Inferior parietal cortex (tissue), 1 donor: ENCODE measurements at regions not wholly inside any gene's neighbourhood (a gene's known extent, or its start where the extent isn't known, plus 50 kb on each side); places are given as distances from the start of the nearest gene placed in this dataset.
"Not testable (repeated sequence)": the region's sequence is repeated elsewhere in the genome, so short reads cannot be mapped to it uniquely, and the experiment has no call there.

Source experiments
- DNase-seq: peaks from one replicate; pipeline ENCODE4 v3.0.0-alpha.2; 2016; ENCODE audit errors: extremely low spot score

DNA sequence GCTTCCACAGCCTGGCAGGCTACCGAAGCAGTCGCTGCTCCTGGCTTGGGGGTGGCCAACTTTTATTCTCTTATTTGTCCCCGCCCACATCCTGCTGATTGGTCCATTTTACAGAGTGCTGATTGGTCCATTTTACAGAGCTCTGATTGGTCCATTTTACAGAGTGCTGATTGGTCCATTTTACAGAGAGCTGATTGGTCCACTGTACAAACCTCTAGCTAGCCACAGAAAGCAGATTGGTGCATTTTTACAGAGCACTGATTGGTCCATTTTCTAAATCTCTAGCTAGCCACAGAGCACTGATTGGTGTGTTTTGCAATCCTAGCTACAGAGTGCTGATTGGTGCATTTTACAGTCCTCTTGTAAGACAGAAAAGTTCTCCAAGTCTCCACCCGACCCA lies 187.9 kb upstream of the TOM1L1 start:
- DNase-seq = not testable (repeated sequence)

DNA sequence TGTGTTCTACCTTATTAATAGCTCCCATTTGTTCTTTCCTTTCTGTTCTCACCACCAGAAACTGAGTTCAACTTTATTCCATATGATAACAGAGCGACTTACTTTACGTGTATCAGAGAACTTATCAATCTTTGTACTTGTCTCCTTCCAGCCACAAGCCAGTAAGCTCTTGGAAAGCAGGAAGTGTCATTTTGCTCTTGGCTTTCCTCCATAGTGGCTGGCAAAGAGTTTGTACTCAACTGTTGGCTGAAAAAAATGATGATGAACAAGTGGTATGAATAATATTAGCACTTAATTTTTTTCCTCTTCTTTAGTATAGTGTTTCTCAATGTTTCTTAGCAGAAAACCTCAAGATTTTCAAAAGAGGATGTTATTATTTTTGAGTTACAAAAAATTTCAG lies 182.4 kb upstream of the TOM1L1 start:
- DNase-seq = no peak

DNA sequence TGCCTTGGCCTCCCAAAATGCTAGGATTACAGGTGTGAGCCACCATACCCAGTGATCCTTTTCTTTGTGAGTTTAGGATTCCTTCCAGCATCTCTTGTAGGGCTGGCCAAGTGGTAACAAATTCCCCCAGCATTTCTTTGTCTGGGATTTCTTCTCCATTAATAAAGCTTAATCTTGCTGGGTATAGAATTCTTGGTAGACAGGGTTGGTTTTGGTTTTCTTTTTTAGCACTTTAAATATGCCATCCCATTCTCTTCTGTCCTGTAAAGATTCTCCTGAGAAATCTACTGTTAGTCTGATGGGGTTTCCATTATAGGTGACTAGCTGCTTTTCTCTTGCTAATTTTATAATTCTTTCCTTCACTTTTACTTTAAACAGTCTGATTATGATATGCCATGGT lies 173.0 kb upstream of the TOM1L1 start:
- DNase-seq = no peak

DNA sequence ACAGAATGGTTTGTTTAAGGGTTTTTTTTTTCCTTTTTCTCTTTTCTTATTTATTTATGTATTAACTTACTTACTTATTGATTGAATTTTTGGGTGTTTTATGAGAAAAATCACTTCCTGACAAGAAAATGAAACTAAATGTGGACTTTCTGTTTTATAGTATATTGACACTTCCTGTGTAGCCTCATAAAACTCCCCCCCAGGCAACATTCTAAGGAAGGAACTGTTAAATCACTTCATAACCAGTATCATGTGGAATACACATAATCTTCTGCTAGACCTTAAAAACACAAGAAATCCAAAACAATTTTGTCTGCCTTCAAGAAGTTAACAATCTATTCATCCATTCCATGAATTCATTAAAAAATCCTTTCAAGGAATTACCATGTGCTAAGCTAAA lies 164.1 kb upstream of the TOM1L1 start:
- no peak for DNase-seq

DNA sequence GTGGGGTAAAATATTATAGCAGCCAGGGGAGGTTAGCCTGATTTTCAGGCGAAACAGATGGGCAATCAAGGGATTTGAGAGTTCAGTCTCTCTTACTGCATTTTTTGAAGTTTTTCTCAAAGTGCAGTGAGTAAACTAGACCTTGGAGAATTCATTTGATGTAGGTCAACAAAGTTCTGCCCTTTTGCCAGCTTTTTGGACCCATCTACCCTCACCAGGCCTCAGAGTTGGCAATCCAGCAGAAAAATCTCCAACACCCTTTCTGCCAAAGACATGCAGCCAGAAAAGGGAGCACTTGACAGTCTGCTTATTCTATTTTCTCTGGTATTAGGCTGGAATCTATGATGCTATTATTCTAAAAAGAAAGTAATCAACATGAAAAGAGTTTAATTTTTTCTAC lies 162.2 kb upstream of the TOM1L1 start:
- no peak for DNase-seq

DNA sequence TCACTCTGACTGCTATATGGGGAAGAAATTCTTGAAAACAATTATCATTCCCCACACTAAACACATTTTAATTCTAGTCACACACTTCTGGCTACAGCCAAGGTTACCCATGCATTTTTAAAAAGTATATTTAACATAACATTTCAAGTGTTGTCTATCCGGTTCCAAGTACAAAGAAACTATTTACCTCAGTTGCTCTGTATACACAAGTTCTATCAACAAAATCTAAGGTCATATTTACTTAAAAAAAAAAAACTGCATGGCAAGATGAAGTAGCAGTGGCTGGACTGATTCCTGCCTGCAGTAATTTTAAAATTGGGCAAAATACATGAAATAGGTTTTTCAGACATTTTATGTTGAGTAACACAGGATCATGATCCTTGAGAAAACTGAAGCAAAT lies 155.9 kb upstream of the TOM1L1 start:
- no peak for DNase-seq

DNA sequence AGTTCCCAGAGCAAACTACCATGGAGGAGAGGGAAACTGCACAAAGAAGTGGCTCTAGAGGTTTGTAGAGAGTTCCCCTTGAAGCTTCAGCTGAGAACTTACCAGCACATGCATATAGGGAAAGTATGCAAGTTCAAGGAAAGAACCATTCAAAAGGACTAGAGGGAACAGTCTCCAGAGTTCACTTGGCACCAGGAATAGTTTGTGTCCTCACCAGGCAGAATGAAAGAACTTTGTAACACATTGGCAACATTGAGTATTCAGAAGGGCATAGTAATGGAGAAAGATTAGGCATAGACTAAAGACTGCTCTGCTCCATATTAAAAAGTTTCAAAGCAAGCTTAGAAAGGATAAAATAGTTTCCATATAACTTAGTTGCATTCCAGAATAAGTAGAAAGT lies 155.4 kb upstream of the TOM1L1 start:
- no peak for DNase-seq

DNA sequence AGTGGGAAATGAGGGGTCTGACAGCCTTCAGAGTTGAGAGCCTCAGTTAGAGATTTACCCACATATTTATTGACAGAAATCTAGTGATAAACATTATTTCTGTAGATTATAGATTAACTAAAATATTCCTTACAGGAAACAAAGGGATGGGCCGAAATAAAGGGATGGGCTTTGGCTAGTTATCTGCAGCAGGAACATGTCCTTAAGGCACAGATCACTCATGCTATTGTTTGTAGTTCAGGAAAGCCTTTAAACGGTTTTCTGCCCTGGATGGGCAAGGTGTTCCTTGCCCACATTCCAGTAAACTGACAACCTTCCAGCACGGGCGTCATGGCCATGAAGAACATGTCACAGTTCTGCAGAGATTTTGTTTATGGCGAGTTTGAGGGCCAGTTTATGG lies 154.8 kb upstream of the TOM1L1 start:
- no peak for DNase-seq

DNA sequence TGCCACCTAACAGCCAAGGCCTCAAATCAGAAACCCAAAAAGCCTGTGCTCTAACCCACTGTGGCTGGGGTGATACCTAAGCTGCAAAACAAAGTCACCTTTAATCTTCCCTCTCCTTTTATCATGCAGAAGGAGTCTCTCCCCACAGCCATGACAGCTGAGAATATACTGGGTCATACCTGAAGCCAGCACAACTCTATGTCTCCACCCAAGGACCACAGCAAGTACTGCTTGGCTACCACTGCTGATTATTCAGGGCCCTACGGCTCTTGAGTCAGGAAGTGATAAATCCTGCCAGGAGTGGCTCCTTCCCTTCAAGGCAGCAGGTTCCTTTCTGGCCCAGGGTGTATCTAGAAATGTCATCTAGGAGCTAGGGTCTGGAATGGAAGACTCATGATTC lies 151.5 kb upstream of the TOM1L1 start:
- DNase-seq = no peak

DNA sequence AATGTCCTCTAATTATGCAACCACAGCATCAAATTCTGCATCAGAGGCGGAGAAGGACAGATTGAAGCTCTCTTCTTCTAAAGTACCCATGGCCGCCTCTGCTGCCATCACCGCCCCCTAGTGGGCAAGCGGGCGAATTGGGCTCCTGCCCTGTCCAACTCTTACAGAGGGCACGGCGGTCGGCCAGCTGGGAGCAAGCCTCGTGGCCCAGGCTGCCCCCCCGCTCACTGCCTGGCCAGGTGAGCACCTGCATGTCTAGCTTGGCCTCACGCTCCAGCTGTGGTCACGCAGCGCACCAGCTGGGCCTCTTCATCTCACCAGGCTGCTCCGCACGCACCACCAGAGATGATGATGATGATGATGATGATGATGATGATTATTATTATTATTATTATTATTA lies 146.1 kb upstream of the TOM1L1 start:
- no peak for DNase-seq

DNA sequence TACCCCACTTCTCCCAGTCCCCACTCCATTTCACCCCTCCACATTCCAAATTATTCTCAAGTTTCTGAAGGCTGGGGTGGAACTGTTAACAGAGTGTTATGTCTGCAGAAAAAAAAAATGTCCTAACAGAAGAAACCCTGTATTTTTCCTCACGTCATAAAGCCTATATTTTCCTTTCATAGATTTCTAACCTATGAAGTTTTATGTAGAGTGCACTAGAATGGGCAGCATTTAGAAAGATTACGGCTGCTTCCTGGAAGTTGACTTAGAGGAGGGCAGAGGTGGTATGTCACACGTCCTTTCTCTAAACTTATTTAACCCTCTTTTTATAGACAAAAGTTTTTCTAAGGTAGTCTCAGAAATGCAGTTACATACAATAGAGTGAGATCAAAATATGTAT lies 139.8 kb upstream of the TOM1L1 start:
- DNase-seq = no peak

DNA sequence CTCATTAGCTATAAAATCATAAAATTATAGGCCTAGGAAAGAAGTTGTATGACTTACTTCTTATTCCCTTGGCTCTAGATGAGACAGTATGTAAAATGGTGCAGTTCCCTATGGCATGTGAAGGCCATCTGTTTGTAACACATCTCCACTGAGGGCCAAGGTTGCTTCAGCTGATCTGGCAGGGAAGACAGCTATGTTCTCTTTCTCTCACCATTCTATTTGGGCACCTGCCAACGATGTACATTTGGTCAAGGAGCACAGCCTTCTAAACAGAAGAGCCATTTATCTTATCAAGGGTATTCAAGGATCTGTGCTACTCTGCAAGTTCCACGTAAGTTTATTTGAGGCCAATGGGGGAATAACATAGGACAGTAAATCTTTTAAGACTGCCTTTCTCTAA lies 129.8 kb upstream of the TOM1L1 start:
- DNase-seq = no peak

DNA sequence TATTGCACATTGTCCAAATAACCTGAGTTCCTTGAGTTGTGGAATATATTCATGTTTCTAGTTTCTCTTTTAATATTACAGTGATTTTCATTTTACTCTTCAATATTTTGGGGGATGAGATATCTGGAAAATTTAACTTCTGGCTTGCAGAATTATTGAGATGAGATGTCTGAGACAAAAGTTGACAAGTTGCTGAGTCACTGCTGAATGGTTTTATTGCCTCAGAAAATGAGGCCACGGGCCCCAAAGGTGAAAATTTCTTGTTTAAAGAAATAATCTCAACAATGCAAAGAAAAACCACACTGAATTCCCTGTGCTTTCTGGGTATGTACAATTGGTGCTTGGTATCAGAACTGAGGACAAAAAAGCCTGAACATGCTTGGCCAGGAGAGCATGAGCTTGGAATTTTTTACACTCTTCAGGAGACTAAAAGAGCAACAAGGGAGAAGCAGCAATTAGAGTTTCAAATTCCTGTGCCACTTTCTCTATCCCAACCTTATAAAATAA lies 129.2 kb upstream of the TOM1L1 start:
- DNase-seq = no peak

DNA sequence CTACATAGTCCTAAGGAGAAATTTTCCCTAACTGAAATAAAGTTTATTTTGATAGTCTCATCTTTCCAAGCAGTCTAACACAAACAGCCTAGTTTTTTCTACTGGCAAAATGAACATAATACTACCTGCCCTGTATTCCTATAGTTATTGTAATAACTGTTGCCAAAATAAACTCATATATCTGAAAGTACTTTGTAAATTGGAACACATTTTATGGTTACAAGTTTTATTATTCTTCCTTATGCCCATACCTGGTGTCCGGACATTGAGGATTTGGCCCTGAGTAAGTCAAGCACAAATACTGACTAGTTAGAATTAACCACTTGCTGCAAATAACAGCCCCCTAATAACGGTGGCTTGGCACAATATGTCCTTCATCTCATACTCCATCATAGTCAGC lies 120.4 kb upstream of the TOM1L1 start:
- no peak for DNase-seq

DNA sequence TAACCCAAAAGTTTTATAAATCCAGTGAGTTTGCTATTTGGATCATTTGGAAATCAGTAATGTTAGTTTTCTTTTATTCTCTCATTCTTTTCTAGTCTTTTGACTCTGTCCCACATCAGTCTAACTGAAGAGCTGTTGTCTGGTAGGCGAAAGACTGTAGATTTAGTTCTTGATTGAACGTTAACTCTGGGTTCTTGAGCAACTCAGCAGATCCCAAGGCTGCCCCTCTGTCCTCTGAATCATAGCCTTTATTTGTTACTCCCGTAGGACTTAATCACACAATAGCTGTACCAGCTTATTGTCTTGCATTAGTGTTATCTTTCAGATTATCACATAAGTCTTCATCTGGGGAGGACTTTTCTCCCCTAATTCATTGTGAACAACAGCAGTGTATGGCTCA lies 119.3 kb upstream of the TOM1L1 start:
- DNase-seq = no peak

DNA sequence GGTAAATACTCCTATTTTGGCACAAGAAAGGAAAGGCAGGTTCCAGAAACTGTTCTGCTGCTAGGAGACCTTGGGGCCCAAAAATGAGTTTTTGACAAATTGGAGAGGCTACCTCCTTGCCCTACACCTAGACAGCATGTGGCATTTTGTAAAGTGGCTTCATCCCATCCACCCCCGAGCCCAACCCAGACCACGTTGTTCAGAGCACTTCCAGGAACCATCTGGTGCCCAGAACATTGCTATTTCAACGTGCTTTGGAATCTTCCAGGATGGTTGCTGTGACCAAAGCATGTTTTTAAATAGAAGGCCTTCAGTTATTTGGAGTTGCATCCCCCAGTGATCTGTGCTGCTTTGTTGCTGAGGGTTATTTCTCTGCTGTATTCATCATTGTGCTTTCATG lies 116.3 kb upstream of the TOM1L1 start:
- no peak for DNase-seq

DNA sequence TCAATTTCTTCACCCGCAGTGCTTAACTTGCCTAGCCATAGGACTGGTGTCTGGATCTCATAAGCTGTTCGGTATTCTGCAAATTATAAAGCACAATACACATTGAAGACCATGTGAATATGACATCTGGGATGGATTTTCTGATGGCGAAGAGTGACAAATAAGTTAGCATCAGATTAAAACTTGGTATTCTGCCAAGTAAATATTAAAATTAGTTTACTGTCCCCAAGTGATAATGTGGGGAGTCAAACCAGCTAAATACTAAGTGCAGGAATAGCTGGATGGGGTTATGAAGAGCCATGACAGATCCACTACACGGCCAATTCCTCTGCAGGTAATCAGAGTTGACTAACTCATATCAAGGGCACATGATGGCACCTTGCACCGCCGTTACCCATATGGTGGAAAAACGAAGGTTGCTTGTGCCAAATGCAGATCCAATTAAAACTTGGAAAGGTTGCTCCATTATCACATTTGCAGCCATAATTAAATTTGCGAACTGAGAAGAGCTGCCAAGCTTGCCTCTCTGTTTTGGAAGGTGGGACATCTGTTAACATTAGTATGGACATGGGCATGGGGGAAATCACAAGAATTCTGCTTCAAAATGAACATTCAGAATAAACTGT lies 114.9 kb upstream of the TOM1L1 start:
- no peak for DNase-seq

DNA sequence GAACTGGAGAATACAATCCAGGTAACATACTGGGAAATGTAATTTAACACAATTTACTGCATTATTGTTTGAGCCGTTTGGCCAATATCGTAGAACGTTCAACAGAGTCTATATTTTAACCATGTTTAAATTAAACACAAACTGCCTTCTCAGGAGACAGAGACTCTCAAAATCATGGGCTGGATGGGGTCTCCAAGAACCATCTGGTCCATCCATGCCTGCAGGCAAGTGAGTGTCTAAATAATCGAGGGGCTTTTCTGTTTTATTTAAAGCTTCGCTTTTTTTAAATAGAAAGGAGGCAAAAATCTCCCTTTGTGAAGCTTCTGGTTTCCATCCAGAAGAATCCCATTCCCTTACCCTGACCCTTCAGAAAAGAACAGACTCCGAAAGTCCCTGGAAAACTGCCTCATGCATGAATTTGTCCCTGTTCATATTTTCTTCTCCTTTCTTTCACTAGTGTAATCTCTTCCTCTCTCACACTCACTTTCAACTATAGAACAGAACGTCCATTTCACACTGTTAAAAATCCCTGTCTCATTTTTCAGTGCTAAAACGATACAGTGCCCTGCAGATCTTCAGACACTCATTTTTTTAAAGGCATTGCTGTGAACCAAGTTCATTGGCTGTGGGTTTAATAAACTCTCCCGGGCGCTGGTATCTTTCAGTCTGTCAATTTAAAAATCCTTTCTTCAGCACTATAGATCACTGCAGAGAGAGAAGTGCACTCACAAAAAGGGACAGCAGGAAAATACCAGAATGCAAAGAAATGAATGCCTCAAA lies 111.4 kb upstream of the TOM1L1 start:
- no peak for DNase-seq

DNA sequence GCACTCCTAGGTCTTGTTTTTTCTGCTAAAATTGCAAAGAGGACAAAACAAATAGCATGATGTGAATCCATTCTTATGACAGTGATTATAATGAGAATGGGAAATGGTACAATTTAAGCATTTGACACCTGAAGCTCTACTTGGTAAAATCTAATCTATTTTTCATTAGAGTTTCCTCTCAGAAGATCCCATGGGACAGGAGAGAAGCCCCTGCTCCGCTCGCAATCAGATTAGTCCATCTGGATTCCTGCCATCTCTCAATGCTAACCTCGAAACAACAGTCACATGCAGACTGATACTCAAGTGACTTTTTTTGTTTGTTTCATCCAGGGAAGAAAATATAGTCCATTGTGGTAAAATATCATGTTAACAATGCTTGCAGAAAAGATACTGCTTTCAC lies 107.4 kb upstream of the TOM1L1 start:
- DNase-seq = no peak

DNA sequence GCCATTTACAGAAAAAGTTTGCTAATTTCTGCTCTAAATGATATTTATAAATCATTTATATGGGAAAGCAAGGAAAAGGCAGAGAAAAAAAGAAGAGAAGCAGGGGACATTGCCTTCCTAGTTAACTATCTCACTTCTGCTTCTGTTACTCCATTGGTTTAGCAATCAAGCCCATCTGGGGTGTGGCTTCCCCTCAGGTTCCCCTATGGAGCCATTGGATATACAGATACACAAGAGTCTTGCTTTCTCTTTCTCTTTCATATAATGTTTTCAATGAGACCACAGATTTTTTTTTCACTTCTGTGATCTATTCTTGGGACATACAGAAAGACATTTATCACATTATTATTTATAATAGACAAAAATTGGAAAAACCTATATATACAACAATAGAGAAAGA lies 105.6 kb upstream of the TOM1L1 start:
- DNase-seq = no peak

DNA sequence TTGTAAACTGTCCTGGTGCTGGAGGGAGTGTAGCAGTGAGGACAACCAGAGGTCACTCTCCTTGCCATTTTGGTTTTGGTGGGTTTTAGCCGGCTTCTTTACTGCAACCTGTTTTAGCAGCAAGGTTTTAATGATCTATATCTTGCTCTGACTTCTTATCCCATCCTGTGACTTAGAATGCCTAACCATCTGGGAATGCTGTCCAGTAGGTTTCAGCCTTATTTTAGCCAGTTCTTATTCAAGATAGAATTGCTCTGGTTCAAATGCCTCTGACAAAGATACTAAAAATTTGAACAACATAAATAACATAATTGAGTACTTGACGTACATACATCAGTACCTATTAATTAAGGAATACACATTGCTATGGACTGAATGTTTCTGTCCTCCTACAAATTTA lies 93.3 kb upstream of the TOM1L1 start:
- no peak for DNase-seq

DNA sequence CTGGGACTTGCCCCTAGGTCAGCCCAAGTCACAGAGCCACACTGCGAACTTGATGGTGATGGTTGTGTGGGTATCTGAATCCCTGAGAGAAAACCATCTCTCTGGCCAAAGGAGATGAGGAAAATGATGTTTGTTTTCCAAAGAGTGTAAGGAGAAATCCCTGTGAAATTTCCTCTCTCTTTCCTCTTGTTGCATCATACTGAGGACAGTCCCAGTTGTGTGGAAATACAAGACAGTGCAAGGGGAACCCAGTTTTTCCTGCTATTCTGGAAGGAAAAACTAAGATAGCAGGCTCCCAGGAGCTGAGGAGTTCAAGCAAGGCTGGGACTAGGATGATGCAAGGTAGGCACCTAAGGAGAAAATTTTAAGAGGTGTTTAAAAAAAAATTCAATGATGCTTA lies 86.8 kb upstream of the TOM1L1 start:
- DNase-seq = no peak

DNA sequence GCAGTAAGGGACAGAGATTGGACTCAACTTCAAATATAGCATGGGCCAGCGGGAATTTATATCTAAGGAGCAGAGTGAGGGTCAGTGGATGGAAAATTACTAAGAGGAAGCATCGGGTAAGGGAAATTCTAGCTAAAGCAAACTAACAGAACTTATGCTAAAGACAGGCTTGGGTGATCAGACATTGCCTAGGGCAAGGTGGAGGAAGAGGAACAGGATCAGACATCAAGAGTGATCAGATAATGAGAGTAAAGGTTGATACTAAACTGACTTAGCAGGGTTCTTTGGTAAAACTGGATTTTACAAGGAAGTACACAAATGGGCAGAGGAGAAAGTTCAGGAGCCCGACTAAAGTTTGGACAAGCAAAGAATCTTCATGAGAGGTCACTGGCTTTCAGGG lies 86.3 kb upstream of the TOM1L1 start:
- DNase-seq = no peak

DNA sequence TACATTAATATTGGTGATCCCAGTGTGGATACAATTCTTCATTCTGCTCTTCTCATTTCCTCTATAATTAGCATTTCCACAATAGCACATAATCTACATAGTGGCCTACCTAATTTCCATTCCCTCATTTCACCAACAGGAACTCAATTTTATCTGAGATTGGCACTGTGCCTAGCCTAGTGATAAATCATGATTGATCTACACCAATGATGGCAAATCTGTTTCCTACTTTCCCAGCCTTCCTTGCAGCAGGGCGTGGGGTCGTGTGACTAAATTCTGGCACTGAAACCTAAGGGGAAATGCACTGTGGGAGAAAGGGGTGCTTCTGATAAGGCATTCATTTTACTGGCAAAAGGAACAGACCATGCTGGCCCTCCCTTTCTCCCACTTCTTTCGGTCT lies 66.6 kb upstream of the TOM1L1 start:
- DNase-seq = no peak
